ENCODE measurements at regions not wholly inside any gene's neighbourhood (a gene's known extent, or its start where the extent isn't known, plus 50 kb on each side); places are given as distances from the start of the nearest gene placed in this dataset.

GRCh38 chr1:217181176-217181746 is 449.6 kb downstream of the GPATCH2 start:
- TF ChIP-seq EZH2 (IDR thresholded peaks at IDR 0.05; ENCODE audit: insufficient read depth, poor library complexity, severe bottlenecking) (no peak), EZH2phosphoT487 (IDR thresholded peaks at IDR 0.05; ENCODE audit: insufficient read depth, low read depth) (no peak)

All from GM23248 (cell line).